SIG-M5 treated with dmso at 0.1 percent for 504 hours (cell line): ENCODE measurements at regions not wholly inside any gene's neighbourhood (a gene's known extent, or its start where the extent isn't known, plus 50 kb on each side); places are given as distances from the start of the nearest gene placed in this dataset.
"Not testable (repeated sequence)": the region's sequence is repeated elsewhere in the genome, so short reads cannot be mapped to it uniquely, and the experiment has no call there.

ENCODE experiments used
- DNase-seq: peaks from one replicate; lab custom pipeline; 2025; ENCODE audit not compliant: unreplicated experiment; lab: John Stamatoyannopoulos, UW

- DNase-seq: no peak
These were observed 179.7 kb downstream of the FOXG1 start for GRCh38 chr14:28946267-28946666.

GRCh38 chr14:28949503-28949902 lies 182.9 kb downstream of the FOXG1 start:
- no peak for DNase-seq

GRCh38 chr14:28952161-28952560 lies 185.6 kb downstream of the FOXG1 start:
- no peak for DNase-seq

GRCh38 chr14:28952666-28953065 lies 186.1 kb downstream of the FOXG1 start:
- DNase-seq: no peak

GRCh38 chr14:28953973-28954372 lies 187.4 kb downstream of the FOXG1 start:
- DNase-seq: no peak

GRCh38 chr14:28966416-28967233 lies 200.0 kb downstream of the FOXG1 start:
- no peak for DNase-seq

GRCh38 chr14:28975084-28975483 lies 208.5 kb downstream of the FOXG1 start:
- no peak for DNase-seq

- no peak for DNase-seq
These were observed 215.6 kb downstream of the FOXG1 start for GRCh38 chr14:28982228-28982627.

GRCh38 chr14:28983279-28983678 lies 216.7 kb downstream of the FOXG1 start:
- no peak for DNase-seq

- no peak for DNase-seq
These were observed 220.9 kb downstream of the FOXG1 start for GRCh38 chr14:28987516-28987915.

GRCh38 chr14:28997196-28997595 lies 230.6 kb downstream of the FOXG1 start:
- DNase-seq: not testable (repeated sequence)

GRCh38 chr14:28999656-29000055 lies 233.1 kb downstream of the FOXG1 start:
- no peak for DNase-seq

- DNase-seq: no peak
These were observed 239.1 kb downstream of the FOXG1 start for GRCh38 chr14:29005647-29006046.

GRCh38 chr14:29007990-29008389 lies 241.4 kb downstream of the FOXG1 start:
- DNase-seq: no peak

- peak; percentile 1 for DNase-seq
These were observed 249.7 kb downstream of the FOXG1 start for GRCh38 chr14:29016050-29016900.

GRCh38 chr14:29023505-29023904 lies 256.9 kb downstream of the FOXG1 start:
- DNase-seq: not testable (repeated sequence)

GRCh38 chr14:29027441-29027840 lies 260.9 kb downstream of the FOXG1 start:
- DNase-seq: not testable (repeated sequence)

- not testable (repeated sequence) for DNase-seq
These were observed 261.5 kb downstream of the FOXG1 start for GRCh38 chr14:29027941-29028705.

- no peak for DNase-seq
These were observed 262.5 kb downstream of the FOXG1 start for GRCh38 chr14:29028973-29029582.

- DNase-seq: no peak
These were observed 263.5 kb downstream of the FOXG1 start for GRCh38 chr14:29030121-29030520.

GRCh38 chr14:29030970-29031369 lies 264.4 kb downstream of the FOXG1 start:
- DNase-seq: no peak
